HG03060 (cell line): ENCODE measurements at regions not wholly inside any gene's neighbourhood (a gene's known extent, or its start where the extent isn't known, plus 50 kb on each side); places are given as distances from the start of the nearest gene placed in this dataset.

ENCODE experiments used
- ATAC-seq: cut with Tn5 transposase; IDR thresholded peaks from one replicate; pipeline ENCODE4 v1.9.1; 2021; ENCODE audit warnings: low read depth, moderate number of reproducible peaks; ENCODE audit not compliant: unreplicated experiment

GRCh38 chr3:117161816-117162215 is 452.2 kb downstream of the TUSC7 start:
- ATAC-seq, result no peak

- ATAC-seq, result no peak
Measured at GRCh38 chr3:117165176-117165575, 455.6 kb downstream of the TUSC7 start.

- no peak for ATAC-seq
Measured at GRCh38 chr3:117165601-117166051, 456.0 kb downstream of the TUSC7 start.

- ATAC-seq, result no peak
Measured at GRCh38 chr3:117168896-117169295, 459.3 kb downstream of the TUSC7 start.

GRCh38 chr3:117170094-117170493 is 460.5 kb downstream of the TUSC7 start:
- ATAC-seq, result no peak

- no peak for ATAC-seq
Measured at GRCh38 chr3:117171124-117171523, 461.5 kb downstream of the TUSC7 start.

- ATAC-seq, result no peak
Measured at GRCh38 chr3:117172426-117172825, 462.8 kb downstream of the TUSC7 start.

- ATAC-seq, result no peak
Measured at GRCh38 chr3:117181222-117181621, 471.6 kb downstream of the TUSC7 start.

GRCh38 chr3:117184574-117184973 is 475.0 kb downstream of the TUSC7 start:
- no peak for ATAC-seq

GRCh38 chr3:117191245-117191644 is 481.7 kb downstream of the TUSC7 start:
- no peak for ATAC-seq

GRCh38 chr3:117192888-117193287 is 483.3 kb downstream of the TUSC7 start:
- no peak for ATAC-seq

- no peak for ATAC-seq
Measured at GRCh38 chr3:117193390-117193789, 483.8 kb downstream of the TUSC7 start.

GRCh38 chr3:117195034-117195433 is 485.5 kb downstream of the TUSC7 start:
- ATAC-seq, result no peak

- no peak for ATAC-seq
Measured at GRCh38 chr3:117200962-117201361, 491.4 kb downstream of the TUSC7 start.

- ATAC-seq, result no peak
Measured at GRCh38 chr3:117201901-117202774, 492.6 kb downstream of the TUSC7 start.

- no peak for ATAC-seq
Measured at GRCh38 chr3:117217355-117217754, 507.8 kb downstream of the TUSC7 start.

- no peak for ATAC-seq
Measured at GRCh38 chr3:117217760-117218316, 508.3 kb downstream of the TUSC7 start.

GRCh38 chr3:117218641-117219048 is 509.1 kb downstream of the TUSC7 start:
- no peak for ATAC-seq

GRCh38 chr3:117219296-117219695 is 509.7 kb downstream of the TUSC7 start:
- ATAC-seq, result no peak

GRCh38 chr3:117226932-117227331 is 517.4 kb downstream of the TUSC7 start:
- ATAC-seq, result no peak

- no peak for ATAC-seq
Measured at GRCh38 chr3:117228466-117228865, 518.9 kb downstream of the TUSC7 start.

- ATAC-seq, result no peak
Measured at GRCh38 chr3:117230924-117231323, 521.3 kb downstream of the TUSC7 start.
